ENCODE measurements at regions not wholly inside any gene's neighbourhood (a gene's known extent, or its start where the extent isn't known, plus 50 kb on each side); places are given as distances from the start of the nearest gene placed in this dataset.

GRCh38 chr6:22361576-22361975 lies 64.7 kb upstream of the PRL start (continued):
- no peak for TF ChIP-seq ZNF532 (CRISPR knock-in tag; IDR thresholded peaks at IDR 0.05; ENCODE audit: borderline replicate concordance)
- TF ChIP-seq NR2C2 (CRISPR knock-in tag; IDR thresholded peaks at IDR 0.05): no peak

- ATAC-seq (no peak), DNase-seq (ENCODE audit: low spot score) (no peak)
- Mint-ChIP-seq H3K4me1 (peaks cover 30% of the 10 kb centered on the region), H3K4me3 (0 out of 2 replicates have a peak overlapping the region, but pooled peaks have one; percentile 31), H3K27ac (peak overlapping the region; percentile 56; the same call in 1 of the 2 replicates), H3K9me3 (peaks cover 20% of the 10 kb centered on the region), H3K36me3 (peaks cover 14% of the 10 kb centered on the region), H3K27me3 (ENCODE audit: low read depth) (no peaks in the 10 kb centered on the region)
- ChIA-PET POLR2A (interaction anchor here (0.5 to 0.6 kb wide), 3 partner anchors 37 to 1423 kb away, joined by 3 to 4 read pairs (median 3); no protein-coding TSS in a partner anchor), CTCF (interaction anchor here (0.7 kb wide), 1 partner anchor 34 kb away, joined by 3 read pairs; no protein-coding TSS in a partner anchor)
- no peak for TF ChIP-seq NFATC4 (CRISPR knock-in tag; IDR thresholded peaks at IDR 0.05)
- no peak for TF ChIP-seq ZNF416 (CRISPR knock-in tag; IDR thresholded peaks at IDR 0.05)
- TF ChIP-seq KAT7 (CRISPR knock-in tag; IDR thresholded peaks at IDR 0.05; ENCODE audit: borderline replicate concordance): no peak
- TF ChIP-seq NFYB (CRISPR knock-in tag; conservative IDR thresholded peaks at IDR 0.05; ENCODE audit: low read depth): no peak
- no peak for TF ChIP-seq ATF6 (CRISPR knock-in tag; IDR thresholded peaks at IDR 0.05)
- TF ChIP-seq IRF1 (CRISPR knock-in tag; IDR thresholded peaks at IDR 0.05): no peak
- no peak for TF ChIP-seq TEAD4 (CRISPR knock-in tag; IDR thresholded peaks at IDR 0.05)
Observed at GRCh38 chr6:22362361-22362760, 65.5 kb upstream of the PRL start.

- no peak overlapping the region for H3K27ac Mint-ChIP-seq
- ATAC-seq: no peak; the same call in 1 of the 2 replicates
- POLR2A ChIA-PET: interaction anchor here (0.6 kb wide), 1 partner anchor 1424 kb away, joined by 3 read pairs; no protein-coding TSS in a partner anchor
Observed at GRCh38 chr6:22363166-22363713, 66.4 kb upstream of the PRL start.

GRCh38 chr6:22363714-22364239 lies 66.9 kb upstream of the PRL start:
- Mint-ChIP-seq H3K4me1 (peaks cover 35% of the 10 kb centered on the region), H3K36me3 (peaks cover 14% of the 10 kb centered on the region), H3K9me3 (peaks cover 24% of the 10 kb centered on the region), H3K4me3 (no peak overlapping the region), H3K27me3 (ENCODE audit: low read depth) (no peaks in the 10 kb centered on the region), H3K27ac (no peak overlapping the region)
- ChIA-PET CTCF (no interaction called here), POLR2A (no interaction called here)
- ATAC-seq (no peak; the same call in 1 of the 2 replicates), DNase-seq (ENCODE audit: low spot score) (no peak)
- TF ChIP-seq E2F5 (CRISPR knock-in tag; IDR thresholded peaks at IDR 0.05) (no peak), FOXJ3 (CRISPR knock-in tag; IDR thresholded peaks at IDR 0.05; ENCODE audit: borderline replicate concordance) (no peak), IRF1 (CRISPR knock-in tag; IDR thresholded peaks at IDR 0.05) (no peak), CREM (CRISPR knock-in tag; IDR thresholded peaks at IDR 0.05) (no peak), ZNF671 (CRISPR knock-in tag; IDR thresholded peaks at IDR 0.05) (no peak), ZNF138 (CRISPR knock-in tag; conservative IDR thresholded peaks at IDR 0.05) (no peak), ETV6 (CRISPR knock-in tag; IDR thresholded peaks at IDR 0.05) (no peak), FOXP1 (CRISPR knock-in tag; IDR thresholded peaks at IDR 0.05; ENCODE audit: borderline replicate concordance) (no peak), JUN (CRISPR knock-in tag; IDR thresholded peaks at IDR 0.05) (no peak), JAZF1 (CRISPR knock-in tag; IDR thresholded peaks at IDR 0.05) (no peak), EMX1 (CRISPR knock-in tag; IDR thresholded peaks at IDR 0.05) (no peak)

More at GRCh38 chr6:22363166-22363713, 66.4 kb upstream of the PRL start:
- CTCF ChIA-PET: no interaction called here
- TF ChIP-seq IRF1 (CRISPR knock-in tag; IDR thresholded peaks at IDR 0.05): no peak
- no peak for TF ChIP-seq JUN (CRISPR knock-in tag; IDR thresholded peaks at IDR 0.05)
- TF ChIP-seq KAT7 (CRISPR knock-in tag; IDR thresholded peaks at IDR 0.05; ENCODE audit: borderline replicate concordance): no peak
- Mint-ChIP-seq H3K36me3 (peaks cover 14% of the 10 kb centered on the region), H3K27me3 (ENCODE audit: low read depth) (no peaks in the 10 kb centered on the region), H3K4me3 (no peak overlapping the region), H3K4me1 (peaks cover 35% of the 10 kb centered on the region), H3K9me3 (peaks cover 24% of the 10 kb centered on the region)
- no peak for DNase-seq (ENCODE audit: low spot score)
